ENCODE measurements at regions not wholly inside any gene's neighbourhood (a gene's known extent, or its start where the extent isn't known, plus 50 kb on each side); places are given as distances from the start of the nearest gene placed in this dataset.
"Not testable (repeated sequence)": the region's sequence is repeated elsewhere in the genome, so short reads cannot be mapped to it uniquely, and the experiment has no call there.

- Histone ChIP-seq H3K4me1 (ENCODE audit: low read depth) (peaks cover 8% of the 10 kb centered on the region), H3K36me3 (ENCODE audit: low read depth) (no peaks in the 10 kb centered on the region), H3K4me3 (no peak overlapping the region), H3K9me3 (no peaks in the 10 kb centered on the region)
- DNase-seq = no peak
- no peak for TF ChIP-seq CTCF (IDR thresholded peaks at IDR 0.05)
- ATAC-seq = no peak
- intact Hi-C loops (cut with DNase I, micrococcal nuclease) = no loop called here
Measured at GRCh38 chr6:99816795-99817194, 177.2 kb downstream of the MCHR2 start.

GRCh38 chr6:99818161-99818560 lies 175.9 kb downstream of the MCHR2 start:
- TF ChIP-seq CTCF (IDR thresholded peaks at IDR 0.05) = no peak
- intact Hi-C loops (cut with DNase I, micrococcal nuclease) = no loop called here
- Histone ChIP-seq H3K4me3 (no peak overlapping the region), H3K36me3 (ENCODE audit: low read depth) (no peaks in the 10 kb centered on the region), H3K9me3 (no peaks in the 10 kb centered on the region), H3K4me1 (ENCODE audit: low read depth) (peaks cover 6% of the 10 kb centered on the region)
- ATAC-seq (no peak), DNase-seq (no peak)

- Histone ChIP-seq H3K4me1 (ENCODE audit: low read depth) (peaks cover 3% of the 10 kb centered on the region), H3K9me3 (no peaks in the 10 kb centered on the region), H3K4me3 (no peak overlapping the region), H3K36me3 (ENCODE audit: low read depth) (no peaks in the 10 kb centered on the region)
- ATAC-seq = no peak
- intact Hi-C loops (cut with DNase I, micrococcal nuclease) = no loop called here
- no peak for TF ChIP-seq CTCF (IDR thresholded peaks at IDR 0.05)
- no peak for DNase-seq
Measured at GRCh38 chr6:99819853-99820252, 174.2 kb downstream of the MCHR2 start.

- Histone ChIP-seq H3K4me3 (no peak overlapping the region), H3K36me3 (ENCODE audit: low read depth) (no peaks in the 10 kb centered on the region), H3K4me1 (ENCODE audit: low read depth) (peaks cover 3% of the 10 kb centered on the region), H3K9me3 (no peaks in the 10 kb centered on the region)
- DNase-seq (peak in 2 of 3 donors; percentile 44 to 90), ATAC-seq (peak; percentile 93)
- no peak for TF ChIP-seq CTCF (IDR thresholded peaks at IDR 0.05)
- intact Hi-C loops (cut with DNase I, micrococcal nuclease) = no loop called here
Measured at GRCh38 chr6:99821164-99821563, 172.9 kb downstream of the MCHR2 start.

- peak; percentile 17 for TF ChIP-seq CTCF (IDR thresholded peaks at IDR 0.05)
- Histone ChIP-seq H3K4me3 (no peak overlapping the region), H3K4me1 (ENCODE audit: low read depth) (peaks cover 3% of the 10 kb centered on the region), H3K36me3 (ENCODE audit: low read depth) (no peaks in the 10 kb centered on the region), H3K9me3 (no peaks in the 10 kb centered on the region)
- ATAC-seq = peak; percentile 81
- DNase-seq = peak in 1 of 3 donors; percentile 66
- intact Hi-C loops (cut with DNase I, micrococcal nuclease) = no loop called here
Measured at GRCh38 chr6:99822741-99823512, 171.1 kb downstream of the MCHR2 start.

GRCh38 chr6:99823513-99824235 lies 170.3 kb downstream of the MCHR2 start:
- intact Hi-C loops (cut with DNase I, micrococcal nuclease); H3K9me3 ChIP-seq; ATAC-seq; H3K4me1 ChIP-seq (ENCODE audit: low read depth); H3K4me3 ChIP-seq; H3K36me3 ChIP-seq (ENCODE audit: low read depth): not testable (repeated sequence)
- peak in 2 of 3 donors; percentile 47 to 66 for DNase-seq
